Gastrocnemius medialis (tissue), 4 donors: ENCODE measurements at regions not wholly inside any gene's neighbourhood (a gene's known extent, or its start where the extent isn't known, plus 50 kb on each side); places are given as distances from the start of the nearest gene placed in this dataset.

Experiments
- ATAC-seq, 2 donors: fragments of 150-250 bp; one replicate each; pipeline ENCODE4 v1.9.1; 2016
- DNase-seq, 2 donors: peaks; one replicate each; pipeline ENCODE4 v3.0.0-alpha.2; 2019
- H3K27ac ChIP-seq, 4 donors: fragments of 200-600 bp; sonication (generic); 1 replicate in 1 of 4; 2 replicates in 3 of 4; pipeline ENCODE4 v1.5.1; 2016 to 2018; ENCODE audit warnings: mild to moderate bottlenecking in 2 of 4, moderate library complexity in 1 of 4
- H3K27me3 ChIP-seq, 3 donors: fragments of 200-600 bp; sonication (generic) in 2 of 3; 1 replicate in 1 of 3; 2 replicates in 2 of 3; pipeline versions ENCODE4 v1.5.1 to v1.6.0; 2016 to 2019; ENCODE audit warnings: mild to moderate bottlenecking in 1 of 3, moderate library complexity in 1 of 3
- H3K36me3 ChIP-seq, 2 donors: fragments of 200-600 bp; sonication (generic) in 1 of 2; one replicate each; pipeline ENCODE4 v1.5.1; 2017 to 2018
- H3K4me1 ChIP-seq, 2 donors: fragments of 200-600 bp; sonication (generic) in 1 of 2; one replicate each; pipeline ENCODE4 v1.5.1; 2016 to 2017; ENCODE audit warnings: mild to moderate bottlenecking in 2 of 2
- H3K4me3 ChIP-seq, 4 donors: fragments of 200-600 bp; sonication (generic) in 3 of 4; 1 replicate in 1 of 4; 2 replicates in 3 of 4; pipeline ENCODE4 v1.5.1; 2016 to 2019; ENCODE audit warnings: mild to moderate bottlenecking in 2 of 4
- H3K9me3 ChIP-seq, 3 donors: fragments of 200-600 bp; sonication (generic) in 2 of 3; 1 replicate in 1 of 3; 2 replicates in 2 of 3; pipeline ENCODE4 v1.5.1; 2016 to 2019
- CTCF ChIP-seq, 5 experiments: fragments of 450-650 bp in 3 of 5; fragments of 200-600 bp in 2 of 5; sonication (generic) in 2 of 5; IDR thresholded peaks in 4 of 5; conservative IDR thresholded peaks in 1 of 5; 1 replicate in 4 of 5; 2 replicates in 1 of 5; pipeline ENCODE4 v1.5.1; 2016 to 2019; ENCODE audit warnings: antibody characterized with exemption in 5 of 5, mild to moderate bottlenecking in 3 of 5, moderate library complexity in 3 of 5
- POLR2A ChIP-seq, 2 donors: fragments of 450-650 bp; IDR thresholded peaks; one replicate each; pipeline ENCODE4 v1.6.1; 2017; ENCODE audit warnings: antibody characterized with exemption in 2 of 2, mild to moderate bottlenecking in 2 of 2, moderate library complexity in 2 of 2
- in situ Hi-C, 4 donors: fragments of 200-750 bp; cut with MboI; loops; one replicate each; pipeline versions ENCODE4 v1.15.0 to v1.8.0; 2017; ENCODE audit warnings: low sequenced_read_pairs in 4 of 4
- intact Hi-C: fragments of 100-400 bp; cut with DNase I; formaldehyde crosslinking; loops from one replicate; pipeline ENCODE4 v1.15.1; 2023; ENCODE audit warnings: low total_unique reads

- in situ Hi-C loops: no loop called here
These were observed 193.2 kb downstream of the PDCD6IP start for GRCh38 chr3:33991673-33992072.

GRCh38 chr3:33993631-33994030 lies 195.2 kb downstream of the PDCD6IP start:
- DNase-seq (no peak), ATAC-seq (no peak)
- no peak for TF ChIP-seq CTCF (IDR thresholded peaks at IDR 0.05 in 4 of 5, conservative IDR thresholded peaks at IDR 0.05 in 1 of 5)
- no peak overlapping the region for H3K27ac ChIP-seq
- H3K27me3 ChIP-seq: peaks cover 0 to 4% (median 0%) of the 10 kb centered on the region in 3 donors
- in situ Hi-C loops: no loop called here
- no peak overlapping the region for H3K4me3 ChIP-seq
- intact Hi-C loops: no loop called here
- no peaks in the 10 kb centered on the region for H3K9me3 ChIP-seq
- H3K4me1 ChIP-seq: no peaks in the 10 kb centered on the region
- H3K36me3 ChIP-seq: no peaks in the 10 kb centered on the region

More at GRCh38 chr3:33991673-33992072, 193.2 kb downstream of the PDCD6IP start:
- no peaks in the 10 kb centered on the region for H3K4me1 ChIP-seq
- TF ChIP-seq POLR2A (IDR thresholded peaks at IDR 0.05): no peak
- TF ChIP-seq CTCF (IDR thresholded peaks at IDR 0.05 in 4 of 5, conservative IDR thresholded peaks at IDR 0.05 in 1 of 5): no peak
- H3K27me3 ChIP-seq: peaks cover 0 to 4% (median 0%) of the 10 kb centered on the region in 3 donors
- DNase-seq: no peak
- no peak for ATAC-seq
- intact Hi-C loops: no loop called here
- H3K36me3 ChIP-seq: no peaks in the 10 kb centered on the region
- no peaks in the 10 kb centered on the region for H3K9me3 ChIP-seq
- H3K27ac ChIP-seq: no peak overlapping the region
- no peak overlapping the region for H3K4me3 ChIP-seq

GRCh38 chr3:33994568-33994967 lies 196.1 kb downstream of the PDCD6IP start:
- intact Hi-C loops: no loop called here
- no peak for ATAC-seq

GRCh38 chr3:34000301-34000700 lies 201.9 kb downstream of the PDCD6IP start:
- no peaks in the 10 kb centered on the region for H3K27me3 ChIP-seq
- no peaks in the 10 kb centered on the region for H3K4me1 ChIP-seq
- in situ Hi-C loops (no loop called here), intact Hi-C loops (no loop called here)
- ATAC-seq (no peak), DNase-seq (no peak)
- H3K36me3 ChIP-seq: no peaks in the 10 kb centered on the region
- H3K27ac ChIP-seq: no peak overlapping the region
- H3K9me3 ChIP-seq: no peaks in the 10 kb centered on the region
- TF ChIP-seq POLR2A (IDR thresholded peaks at IDR 0.05): no peak
- TF ChIP-seq CTCF (IDR thresholded peaks at IDR 0.05 in 4 of 5, conservative IDR thresholded peaks at IDR 0.05 in 1 of 5): no peak
- no peak overlapping the region for H3K4me3 ChIP-seq

More at GRCh38 chr3:33994568-33994967, 196.1 kb downstream of the PDCD6IP start:
- TF ChIP-seq POLR2A (IDR thresholded peaks at IDR 0.05) (no peak), CTCF (IDR thresholded peaks at IDR 0.05 in 4 of 5, conservative IDR thresholded peaks at IDR 0.05 in 1 of 5) (no peak)
- Histone ChIP-seq H3K9me3 (no peaks in the 10 kb centered on the region), H3K4me1 (no peaks in the 10 kb centered on the region), H3K27me3 (peaks cover 0 to 4% (median 0%) of the 10 kb centered on the region in 3 donors), H3K27ac (no peak overlapping the region), H3K36me3 (no peaks in the 10 kb centered on the region), H3K4me3 (no peak overlapping the region)
- no peak for DNase-seq
- in situ Hi-C loops: no loop called here

- in situ Hi-C loops: no loop called here
- ATAC-seq (no peak), DNase-seq (no peak)
- H3K27ac ChIP-seq: no peak overlapping the region
- H3K4me3 ChIP-seq: no peak overlapping the region
- H3K9me3 ChIP-seq: no peaks in the 10 kb centered on the region
- no peaks in the 10 kb centered on the region for H3K36me3 ChIP-seq
- H3K27me3 ChIP-seq: no peaks in the 10 kb centered on the region
- TF ChIP-seq POLR2A (IDR thresholded peaks at IDR 0.05): no peak
- no peak for TF ChIP-seq CTCF (IDR thresholded peaks at IDR 0.05 in 4 of 5, conservative IDR thresholded peaks at IDR 0.05 in 1 of 5)
- intact Hi-C loops: no loop called here
- H3K4me1 ChIP-seq: no peaks in the 10 kb centered on the region
These were observed 202.6 kb downstream of the PDCD6IP start for GRCh38 chr3:34001022-34001421.
